Liver (tissue), 8 donors: ENCODE measurements at regions not wholly inside any gene's neighbourhood (a gene's known extent, or its start where the extent isn't known, plus 50 kb on each side); places are given as distances from the start of the nearest gene placed in this dataset.

Experiments used
- DNase-seq: peaks from one replicate; pipeline ENCODE4 v3.0.0-alpha.2; 2017; ENCODE audit warnings: low spot score
- H3K27ac ChIP-seq, 2 donors: one replicate each; pipeline ENCODE4 v1.7.0; 2013; ENCODE audit warnings: inconsistent platforms in 2 of 2, low read length in 2 of 2, control low read depth in 1 of 2, low read depth in 1 of 2, mild to moderate bottlenecking in 1 of 2
- H3K27me3 ChIP-seq, 4 donors: one replicate each; pipeline versions ENCODE4 v1.6.1 to v1.7.0; 2013; ENCODE audit warnings: low read length in 3 of 4, inconsistent platforms in 1 of 4, mild to moderate bottlenecking in 1 of 4, moderate library complexity in 1 of 4; ENCODE audit not compliant: control insufficient read depth in 4 of 4, insufficient read depth in 4 of 4
- H3K36me3 ChIP-seq, 4 donors: one replicate each; pipeline versions ENCODE4 v1.6.1 to v1.7.0; 2013; ENCODE audit warnings: low read length in 3 of 4, mild to moderate bottlenecking in 3 of 4, low read depth in 1 of 4, moderate library complexity in 1 of 4; ENCODE audit not compliant: control insufficient read depth in 4 of 4, insufficient read depth in 3 of 4
- H3K4me1 ChIP-seq, 4 donors: one replicate each; pipeline versions ENCODE4 v1.6.1 to v1.7.0; 2013; ENCODE audit warnings: low read length in 3 of 4, mild to moderate bottlenecking in 3 of 4, moderate library complexity in 1 of 4; ENCODE audit not compliant: control insufficient read depth in 4 of 4, insufficient read depth in 4 of 4
- H3K4me3 ChIP-seq, 3 donors: one replicate each; pipeline versions ENCODE4 v1.6.1 to v1.7.0; 2013; ENCODE audit warnings: low read length in 3 of 3, control low read depth in 1 of 3, low read depth in 1 of 3, mild to moderate bottlenecking in 1 of 3
- H3K9ac ChIP-seq, 2 donors: one replicate each; pipeline ENCODE4 v1.7.0; 2013; ENCODE audit warnings: low read length in 2 of 2, mild to moderate bottlenecking in 2 of 2, moderate library complexity in 2 of 2, control low read depth in 1 of 2, low read depth in 1 of 2
- H3K9me3 ChIP-seq, 4 donors: one replicate each; pipeline versions ENCODE4 v1.6.1 to v1.7.0; 2013; ENCODE audit warnings: low read length in 3 of 4; ENCODE audit not compliant: control insufficient read depth in 4 of 4
- FOXA1 ChIP-seq: IDR thresholded peaks from 2 replicates; pipeline ENCODE4 v1.6.1; 2016; ENCODE audit warnings: antibody characterized with exemption
- FOXA2 ChIP-seq: IDR thresholded peaks from 2 replicates; pipeline ENCODE4 v1.6.1; 2016; ENCODE audit warnings: antibody characterized with exemption
- GABPA ChIP-seq, 2 donors: IDR thresholded peaks in 1 of 2; conservative IDR thresholded peaks in 1 of 2; 2 replicates each; pipeline ENCODE4 v1.6.1; 2016; ENCODE audit warnings: antibody characterized with exemption in 2 of 2, mild to moderate bottlenecking in 1 of 2, moderate library complexity in 1 of 2
- JUND ChIP-seq, 2 donors: IDR thresholded peaks; 2 replicates each; pipeline ENCODE4 v1.6.1; 2016; ENCODE audit warnings: antibody characterized with exemption in 2 of 2
- NR2F2 ChIP-seq: IDR thresholded peaks from 2 replicates; pipeline ENCODE4 v1.6.1; 2016; ENCODE audit warnings: antibody characterized with exemption
- RAD21 ChIP-seq, 2 donors: IDR thresholded peaks; 2 replicates each; pipeline ENCODE4 v1.6.1; 2016; ENCODE audit warnings: antibody characterized with exemption in 2 of 2, mild to moderate bottlenecking in 2 of 2
- RXRA ChIP-seq, 2 donors: IDR thresholded peaks; 2 replicates each; pipeline ENCODE4 v1.6.1; 2017 to 2018; ENCODE audit warnings: antibody characterized with exemption in 2 of 2, mild to moderate bottlenecking in 1 of 2
- TAF1 ChIP-seq: conservative IDR thresholded peaks from 2 replicates; pipeline ENCODE4 v1.6.1; 2016; ENCODE audit warnings: antibody characterized with exemption, mild to moderate bottlenecking
- YY1 ChIP-seq: IDR thresholded peaks from 2 replicates; pipeline ENCODE4 v1.6.1; 2016; ENCODE audit warnings: antibody characterized with exemption, mild to moderate bottlenecking
- ZBTB33 ChIP-seq: IDR thresholded peaks from 2 replicates; pipeline ENCODE4 v1.6.1; 2016; ENCODE audit warnings: antibody characterized with exemption
- WGBS: extraction: QIAGEN DNeasy Blood & Tissue Kit; methylation state at CpG from one replicate; pipeline ENCODE4 v1.1.7; 2013; 5-methylcytosine and 5-hydroxymethylcytosine counted together
- TF ChIP-seq, protein P1 (sequence below): fragments of 150-350 bp; IDR thresholded peaks from 2 replicates; pipeline ENCODE4 v1.5.1; 2017; ENCODE audit warnings: improper control_type of control experiment, low read depth, low read length; ENCODE audit not compliant: missing input control
- TF ChIP-seq, protein P2 (sequence below): IDR thresholded peaks from 2 replicates; pipeline ENCODE4 v1.6.1; 2016; ENCODE audit warnings: antibody characterized with exemption
- donor health status: healthy.
- donor health status: healthy.
- donor health status: healthy.
- donor health status: healthy.
- donor health status: healthy.

GRCh38 chr11:91771961-91772360, 452.7 kb upstream of the FAT3 start (continued):
- TF ChIP-seq, protein P1, sequence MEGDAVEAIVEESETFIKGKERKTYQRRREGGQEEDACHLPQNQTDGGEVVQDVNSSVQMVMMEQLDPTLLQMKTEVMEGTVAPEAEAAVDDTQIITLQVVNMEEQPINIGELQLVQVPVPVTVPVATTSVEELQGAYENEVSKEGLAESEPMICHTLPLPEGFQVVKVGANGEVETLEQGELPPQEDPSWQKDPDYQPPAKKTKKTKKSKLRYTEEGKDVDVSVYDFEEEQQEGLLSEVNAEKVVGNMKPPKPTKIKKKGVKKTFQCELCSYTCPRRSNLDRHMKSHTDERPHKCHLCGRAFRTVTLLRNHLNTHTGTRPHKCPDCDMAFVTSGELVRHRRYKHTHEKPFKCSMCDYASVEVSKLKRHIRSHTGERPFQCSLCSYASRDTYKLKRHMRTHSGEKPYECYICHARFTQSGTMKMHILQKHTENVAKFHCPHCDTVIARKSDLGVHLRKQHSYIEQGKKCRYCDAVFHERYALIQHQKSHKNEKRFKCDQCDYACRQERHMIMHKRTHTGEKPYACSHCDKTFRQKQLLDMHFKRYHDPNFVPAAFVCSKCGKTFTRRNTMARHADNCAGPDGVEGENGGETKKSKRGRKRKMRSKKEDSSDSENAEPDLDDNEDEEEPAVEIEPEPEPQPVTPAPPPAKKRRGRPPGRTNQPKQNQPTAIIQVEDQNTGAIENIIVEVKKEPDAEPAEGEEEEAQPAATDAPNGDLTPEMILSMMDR: no peak

GRCh38 chr11:91768783-91769182, 455.8 kb upstream of the FAT3 start:
- Histone ChIP-seq H3K4me3 (no peak overlapping the region), H3K36me3 (no peaks in the 10 kb centered on the region), H3K9ac (no peak overlapping the region), H3K27ac (no peak overlapping the region), H3K27me3 (no peaks in the 10 kb centered on the region), H3K4me1 (no peaks in the 10 kb centered on the region), H3K9me3 (peaks cover 0 to 2% (median 0%) of the 10 kb centered on the region in 4 donors)
- TF ChIP-seq TAF1: no peak
- no peak for DNase-seq
- 80% methylated on average over 1 of the region's 1 CpG for WGBS

GRCh38 chr11:91763331-91763730, 461.3 kb upstream of the FAT3 start:
- Histone ChIP-seq H3K4me3 (no peak overlapping the region), H3K9ac (no peak overlapping the region), H3K27ac (no peak overlapping the region), H3K9me3 (peaks cover 0 to 2% (median 0%) of the 10 kb centered on the region in 4 donors), H3K27me3 (no peaks in the 10 kb centered on the region), H3K36me3 (no peaks in the 10 kb centered on the region), H3K4me1 (no peaks in the 10 kb centered on the region)
- no peak for TF ChIP-seq NR2F2
- DNase-seq: no peak

- Histone ChIP-seq H3K36me3 (no peaks in the 10 kb centered on the region), H3K4me3 (no peak overlapping the region), H3K9me3 (no peaks in the 10 kb centered on the region), H3K4me1 (no peaks in the 10 kb centered on the region), H3K27ac (no peak overlapping the region), H3K27me3 (no peaks in the 10 kb centered on the region), H3K9ac (no peak overlapping the region)
- no peak for DNase-seq
- 68% methylated on average over 3 of the region's 3 CpGs for WGBS
- TF ChIP-seq FOXA1 (no peak), TAF1 (no peak), JUND (IDR thresholded peaks at IDR 0.05) (no peak), RAD21 (IDR thresholded peaks at IDR 0.05) (no peak), RXRA (IDR thresholded peaks at IDR 0.05) (no peak), YY1 (no peak), ZBTB33 (no peak), NR2F2 (no peak), FOXA2 (no peak), GABPA (IDR thresholded peaks at IDR 0.05 in 1 of 2, conservative IDR thresholded peaks at IDR 0.05 in 1 of 2) (no peak)
- TF ChIP-seq, protein P2, sequence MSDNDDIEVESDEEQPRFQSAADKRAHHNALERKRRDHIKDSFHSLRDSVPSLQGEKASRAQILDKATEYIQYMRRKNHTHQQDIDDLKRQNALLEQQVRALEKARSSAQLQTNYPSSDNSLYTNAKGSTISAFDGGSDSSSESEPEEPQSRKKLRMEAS: no peak
Observed at GRCh38 chr11:91761406-91762025, 463.1 kb upstream of the FAT3 start.
